Mammary epithelial cell (primary cell): ENCODE measurements at regions not wholly inside any gene's neighbourhood (a gene's known extent, or its start where the extent isn't known, plus 50 kb on each side); places are given as distances from the start of the nearest gene placed in this dataset.

Experiments
- EZH2 ChIP-seq: IDR thresholded peaks from 2 replicates; pipeline ENCODE4 v1.6.1; 2012; ENCODE audit warnings: low read length, inconsistent platforms, borderline replicate concordance
- TF ChIP-seq, protein P1 (sequence below), 2 donors: IDR thresholded peaks in 1 of 2; conservative IDR thresholded peaks in 1 of 2; 2 replicates each; pipeline ENCODE4 v1.5.1; 2011 to 2012; ENCODE audit warnings: inconsistent platforms in 2 of 2, low read length in 2 of 2, mild to moderate bottlenecking in 2 of 2, control low read depth in 1 of 2, low read depth in 1 of 2; ENCODE audit not compliant: insufficient read depth in 1 of 2; ENCODE audit errors: extremely low read depth in 1 of 2

DNA sequence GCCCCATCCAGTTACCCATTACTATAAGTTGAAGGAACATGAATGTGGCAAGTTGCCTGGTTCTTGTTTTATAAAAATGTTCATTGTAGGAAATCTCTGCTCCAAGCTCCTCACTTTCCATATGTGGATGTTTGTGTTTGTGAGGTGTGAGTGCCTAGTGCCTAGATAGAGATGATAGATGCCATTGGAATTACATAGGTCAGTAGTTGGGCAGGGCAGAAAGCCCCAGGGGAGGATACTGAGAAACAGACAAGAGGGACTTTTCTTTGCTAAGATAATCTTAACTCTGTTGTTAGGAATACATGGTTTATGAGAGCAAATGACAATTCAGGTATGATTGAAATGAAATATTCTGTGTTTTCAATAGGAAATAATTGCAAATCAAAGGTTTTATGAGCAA lies 226.3 kb upstream of the GRIP1 start:
- TF ChIP-seq, protein P1, sequence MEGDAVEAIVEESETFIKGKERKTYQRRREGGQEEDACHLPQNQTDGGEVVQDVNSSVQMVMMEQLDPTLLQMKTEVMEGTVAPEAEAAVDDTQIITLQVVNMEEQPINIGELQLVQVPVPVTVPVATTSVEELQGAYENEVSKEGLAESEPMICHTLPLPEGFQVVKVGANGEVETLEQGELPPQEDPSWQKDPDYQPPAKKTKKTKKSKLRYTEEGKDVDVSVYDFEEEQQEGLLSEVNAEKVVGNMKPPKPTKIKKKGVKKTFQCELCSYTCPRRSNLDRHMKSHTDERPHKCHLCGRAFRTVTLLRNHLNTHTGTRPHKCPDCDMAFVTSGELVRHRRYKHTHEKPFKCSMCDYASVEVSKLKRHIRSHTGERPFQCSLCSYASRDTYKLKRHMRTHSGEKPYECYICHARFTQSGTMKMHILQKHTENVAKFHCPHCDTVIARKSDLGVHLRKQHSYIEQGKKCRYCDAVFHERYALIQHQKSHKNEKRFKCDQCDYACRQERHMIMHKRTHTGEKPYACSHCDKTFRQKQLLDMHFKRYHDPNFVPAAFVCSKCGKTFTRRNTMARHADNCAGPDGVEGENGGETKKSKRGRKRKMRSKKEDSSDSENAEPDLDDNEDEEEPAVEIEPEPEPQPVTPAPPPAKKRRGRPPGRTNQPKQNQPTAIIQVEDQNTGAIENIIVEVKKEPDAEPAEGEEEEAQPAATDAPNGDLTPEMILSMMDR (conservative IDR thresholded peaks at IDR 0.05 in 1 of 2, IDR thresholded peaks at IDR 0.05 in 1 of 2; ENCODE audit: extremely low read depth in 1 of 2, insufficient read depth in 1 of 2, low read depth in 1 of 2, low read length in 2 of 2), result no peak
- TF ChIP-seq EZH2, result no peak
